Loucy (cell line): ENCODE measurements at regions not wholly inside any gene's neighbourhood (a gene's known extent, or its start where the extent isn't known, plus 50 kb on each side); places are given as distances from the start of the nearest gene placed in this dataset.
"Not testable (repeated sequence)": the region's sequence is repeated elsewhere in the genome, so short reads cannot be mapped to it uniquely, and the experiment has no call there.

Experiments
- H2AFZ ChIP-seq: fragments of 200-600 bp; sonication (generic); 2 replicates; pipeline ENCODE4 v1.6.0; 2016; ENCODE audit warnings: antibody characterized with exemption, mild to moderate bottlenecking, low read length, moderate library complexity
- H3F3A ChIP-seq: fragments of 200-600 bp; 2 replicates; pipeline ENCODE4 v1.6.0; 2016; ENCODE audit warnings: antibody characterized with exemption, low read depth, mild to moderate bottlenecking
- H3K27me3 ChIP-seq: fragments of 200-600 bp; sonication (generic); 2 replicates; pipeline ENCODE4 v1.6.1; 2014; ENCODE audit warnings: low read length, mild to moderate bottlenecking; ENCODE audit not compliant: insufficient read depth, poor library complexity, severe bottlenecking
- H3K36me3 ChIP-seq: fragments of 200-600 bp; sonication (generic); 2 replicates; pipeline ENCODE4 v1.6.1; 2016; ENCODE audit warnings: low read length; ENCODE audit not compliant: insufficient read depth
- H3K4me1 ChIP-seq: fragments of 200-600 bp; sonication (generic); 2 replicates; pipeline ENCODE4 v1.5.1; 2014; ENCODE audit warnings: low read length, mild to moderate bottlenecking; ENCODE audit not compliant: insufficient read depth, poor library complexity, severe bottlenecking
- H3K4me2 ChIP-seq: fragments of 200-600 bp; sonication (generic); 2 replicates; pipeline ENCODE4 v1.6.0; 2014; ENCODE audit warnings: antibody characterized with exemption, low read length, low read depth, mild to moderate bottlenecking; ENCODE audit not compliant: poor library complexity, severe bottlenecking
- H3K4me3 ChIP-seq: fragments of 200-600 bp; sonication (generic); 2 replicates; pipeline ENCODE4 v1.5.1; 2014; ENCODE audit warnings: low read length, mild to moderate bottlenecking, mixed read lengths; ENCODE audit not compliant: poor library complexity, severe bottlenecking
- H3K79me2 ChIP-seq: fragments of 200-600 bp; sonication (generic); 2 replicates; pipeline ENCODE4 v1.6.1; 2014; ENCODE audit warnings: low read length; ENCODE audit not compliant: insufficient read depth
- H3K9ac ChIP-seq: fragments of 200-600 bp; sonication (generic); 2 replicates; pipeline ENCODE4 v1.6.0; 2014; ENCODE audit warnings: mild to moderate bottlenecking, low read depth, low read length, moderate library complexity; ENCODE audit not compliant: poor library complexity, severe bottlenecking
- H3K9me2 ChIP-seq: fragments of 200-600 bp; sonication (generic); replicated peaks from 2 replicates; pipeline ENCODE4 v1.6.1; 2016; ENCODE audit warnings: low read depth, low read length, mixed read lengths
- H3K9me3 ChIP-seq: fragments of 200-600 bp; sonication (generic); 2 replicates; pipeline ENCODE4 v1.6.1; 2014; ENCODE audit warnings: mild to moderate bottlenecking, antibody characterized with exemption, low read length, low read depth; ENCODE audit not compliant: insufficient read depth
- H4K20me1 ChIP-seq: fragments of 200-600 bp; sonication (generic); 2 replicates; pipeline ENCODE4 v1.6.0; 2014; ENCODE audit warnings: antibody characterized with exemption, low read length, mild to moderate bottlenecking; ENCODE audit not compliant: insufficient read depth, poor library complexity, severe bottlenecking
- EZH2phosphoT487 ChIP-seq: fragments of 200-600 bp; IDR thresholded peaks from 2 replicates; pipeline ENCODE4 v1.6.1; 2018; ENCODE audit warnings: antibody characterized with exemption, mild to moderate bottlenecking, moderate library complexity, borderline replicate concordance
- TF ChIP-seq, protein P1 (sequence below): fragments of 200-600 bp; sonication (generic); conservative IDR thresholded peaks from 2 replicates; pipeline ENCODE4 v1.5.1; 2014; ENCODE audit warnings: mild to moderate bottlenecking, antibody characterized with exemption, low read length

- Histone ChIP-seq H3K4me1 (no peaks in the 10 kb centered on the region), H3K9ac (no peak overlapping the region), H4K20me1 (no peaks in the 10 kb centered on the region), H3K9me2 (no peaks in the 10 kb centered on the region), H3K36me3 (no peaks in the 10 kb centered on the region), H3K4me3 (no peak overlapping the region), H3K27me3 (no peaks in the 10 kb centered on the region), H3F3A (no peaks in the 10 kb centered on the region), H3K4me2 (no peak overlapping the region), H3K79me2 (no peaks in the 10 kb centered on the region), H2AFZ (no peak overlapping the region), H3K9me3 (0 out of 2 replicates have a peak, but pooled peaks cover 3% of the 10 kb centered on the region)
- TF ChIP-seq, protein P1, sequence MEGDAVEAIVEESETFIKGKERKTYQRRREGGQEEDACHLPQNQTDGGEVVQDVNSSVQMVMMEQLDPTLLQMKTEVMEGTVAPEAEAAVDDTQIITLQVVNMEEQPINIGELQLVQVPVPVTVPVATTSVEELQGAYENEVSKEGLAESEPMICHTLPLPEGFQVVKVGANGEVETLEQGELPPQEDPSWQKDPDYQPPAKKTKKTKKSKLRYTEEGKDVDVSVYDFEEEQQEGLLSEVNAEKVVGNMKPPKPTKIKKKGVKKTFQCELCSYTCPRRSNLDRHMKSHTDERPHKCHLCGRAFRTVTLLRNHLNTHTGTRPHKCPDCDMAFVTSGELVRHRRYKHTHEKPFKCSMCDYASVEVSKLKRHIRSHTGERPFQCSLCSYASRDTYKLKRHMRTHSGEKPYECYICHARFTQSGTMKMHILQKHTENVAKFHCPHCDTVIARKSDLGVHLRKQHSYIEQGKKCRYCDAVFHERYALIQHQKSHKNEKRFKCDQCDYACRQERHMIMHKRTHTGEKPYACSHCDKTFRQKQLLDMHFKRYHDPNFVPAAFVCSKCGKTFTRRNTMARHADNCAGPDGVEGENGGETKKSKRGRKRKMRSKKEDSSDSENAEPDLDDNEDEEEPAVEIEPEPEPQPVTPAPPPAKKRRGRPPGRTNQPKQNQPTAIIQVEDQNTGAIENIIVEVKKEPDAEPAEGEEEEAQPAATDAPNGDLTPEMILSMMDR: no peak
- no peak for TF ChIP-seq EZH2phosphoT487
Measured at GRCh38 chr6:10081075-10081474, 333.8 kb downstream of the TFAP2A start.

DNA sequence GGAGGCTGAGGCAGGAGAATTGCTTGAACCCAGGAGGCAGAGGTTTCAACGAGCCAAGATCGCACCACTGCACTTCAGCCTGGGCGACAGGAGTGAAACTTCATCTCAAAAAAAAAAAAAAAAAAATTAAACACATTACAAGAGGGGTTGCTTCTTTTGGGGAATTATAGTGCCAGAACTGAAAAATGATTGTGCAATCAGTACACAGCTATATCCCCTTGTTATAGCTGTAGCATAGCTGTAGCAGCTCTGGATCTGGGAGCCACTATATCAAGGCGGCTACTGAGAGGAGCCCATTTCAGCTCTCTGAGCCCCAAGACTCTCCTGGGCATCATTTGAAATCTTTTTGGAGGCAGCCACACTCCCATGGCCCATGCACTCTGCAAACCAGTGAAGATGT lies 334.3 kb downstream of the TFAP2A start:
- no peaks in the 10 kb centered on the region for H3K36me3 ChIP-seq
- H3F3A ChIP-seq: no peaks in the 10 kb centered on the region
- no peaks in the 10 kb centered on the region for H3K4me1 ChIP-seq
- no peaks in the 10 kb centered on the region for H4K20me1 ChIP-seq
- H3K9ac ChIP-seq: no peak overlapping the region
- no peak overlapping the region for H3K4me3 ChIP-seq
- no peak overlapping the region for H3K4me2 ChIP-seq
- no peaks in the 10 kb centered on the region for H3K79me2 ChIP-seq
- TF ChIP-seq EZH2phosphoT487: no peak
- TF ChIP-seq, protein P1: no peak
- H2AFZ ChIP-seq: no peak overlapping the region
- no peaks in the 10 kb centered on the region for H3K9me2 ChIP-seq
- 0 out of 2 replicates have a peak, but pooled peaks cover 3% of the 10 kb centered on the region for H3K9me3 ChIP-seq
- H3K27me3 ChIP-seq: no peaks in the 10 kb centered on the region

DNA sequence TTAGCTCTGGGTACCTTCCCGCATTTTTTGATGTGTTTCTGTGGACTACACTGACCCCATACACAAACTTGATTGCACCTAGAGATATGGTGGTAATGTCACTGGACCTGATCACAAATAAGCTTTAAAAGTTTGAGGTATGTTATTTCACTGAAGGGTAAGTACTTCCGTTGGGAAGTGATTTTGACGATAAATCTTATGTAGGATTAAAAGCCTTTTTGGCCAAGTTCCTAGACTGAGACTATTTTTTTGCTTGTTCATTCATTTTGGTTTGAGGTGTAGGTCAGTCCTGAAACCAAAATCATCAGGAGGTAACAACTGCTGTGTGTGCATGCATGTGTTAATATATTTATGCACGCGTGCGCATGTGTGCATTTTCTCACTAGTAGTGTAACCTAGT lies 336.3 kb downstream of the TFAP2A start:
- Histone ChIP-seq H3K9ac (no peak overlapping the region), H3K4me3 (no peak overlapping the region), H3K79me2 (no peaks in the 10 kb centered on the region), H3K36me3 (no peaks in the 10 kb centered on the region), H3F3A (no peaks in the 10 kb centered on the region), H3K9me2 (no peaks in the 10 kb centered on the region), H2AFZ (no peak overlapping the region), H3K4me2 (no peak overlapping the region), H3K4me1 (no peaks in the 10 kb centered on the region), H3K27me3 (no peaks in the 10 kb centered on the region), H3K9me3 (0 out of 2 replicates have a peak, but pooled peaks cover 3% of the 10 kb centered on the region), H4K20me1 (no peaks in the 10 kb centered on the region)
- TF ChIP-seq, protein P1: no peak
- TF ChIP-seq EZH2phosphoT487: no peak

DNA sequence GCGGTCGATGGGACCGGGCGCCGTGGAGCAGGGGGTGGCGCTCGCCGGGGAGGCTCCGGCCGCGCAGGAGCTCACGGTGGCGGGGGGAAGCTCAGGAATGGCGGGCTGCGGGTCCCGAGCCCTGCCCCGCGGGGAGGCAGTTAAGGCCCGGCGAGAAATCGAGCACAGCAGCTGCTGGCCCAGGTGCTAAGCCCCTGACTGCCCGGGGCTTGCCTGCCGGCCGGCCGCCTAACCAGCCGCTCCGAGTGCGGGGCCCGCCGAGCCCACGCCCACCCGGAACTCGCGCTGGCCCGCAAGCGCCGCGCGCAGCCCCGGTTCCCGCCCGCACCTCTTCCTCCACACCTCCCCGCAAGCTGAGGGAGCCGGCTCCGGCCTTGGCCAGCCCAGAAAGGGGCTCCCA lies 340.1 kb downstream of the TFAP2A start:
- not testable (repeated sequence) for H3K4me3 ChIP-seq, H3K4me2 ChIP-seq, H3K27me3 ChIP-seq, H2AFZ ChIP-seq, H3F3A ChIP-seq, H4K20me1 ChIP-seq, H3K9me3 ChIP-seq, H3K9ac ChIP-seq, H3K79me2 ChIP-seq, H3K36me3 ChIP-seq, H3K9me2 ChIP-seq, H3K4me1 ChIP-seq
